ENCODE measurements at regions not wholly inside any gene's neighbourhood (a gene's known extent, or its start where the extent isn't known, plus 50 kb on each side); places are given as distances from the start of the nearest gene placed in this dataset.

- DNase-seq: no peak
Observed at GRCh38 chr10:2688958-2689357, 378.4 kb upstream of the PFKP start.

DNA sequence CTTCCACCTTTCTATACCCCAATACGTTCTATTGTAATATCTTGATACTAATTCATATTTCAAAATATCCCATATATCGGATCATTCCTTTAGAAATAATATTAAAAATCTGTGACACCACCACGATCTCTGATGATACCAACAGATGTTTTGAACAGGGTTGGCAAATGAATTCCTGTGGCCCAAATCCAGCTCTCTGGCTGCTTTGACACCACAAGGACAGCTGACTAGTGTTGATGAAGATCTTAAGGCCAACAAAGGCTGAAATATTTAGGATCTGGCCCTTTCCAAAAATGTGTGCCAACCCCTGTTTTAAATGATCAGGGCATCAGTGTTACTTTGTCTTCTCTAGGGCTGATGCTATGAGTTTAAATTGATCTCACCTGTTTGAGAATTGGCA lies 380.7 kb upstream of the PFKP start:
- no peak for DNase-seq

DNA sequence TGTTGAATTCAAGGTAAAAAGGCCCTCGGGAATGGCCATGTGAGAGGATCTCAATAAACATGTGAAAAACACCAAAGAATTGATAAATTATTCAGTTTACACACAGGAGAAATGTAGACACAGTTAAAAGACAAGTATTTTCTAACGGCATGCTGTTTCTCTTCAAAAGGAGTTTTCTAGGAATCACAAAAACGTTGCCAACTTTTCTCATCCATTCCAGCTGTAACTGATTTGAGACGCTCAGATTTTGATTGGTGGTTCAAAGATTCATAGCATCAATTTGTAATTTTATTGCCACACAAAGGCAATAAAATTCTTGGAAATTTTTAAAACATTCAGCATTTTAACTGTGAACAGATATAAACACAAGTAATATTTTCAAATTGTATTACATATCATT lies 384.9 kb upstream of the PFKP start:
- DNase-seq: no peak

GRCh38 chr10:2681891-2682290 lies 385.5 kb upstream of the PFKP start:
- DNase-seq: no peak

DNA sequence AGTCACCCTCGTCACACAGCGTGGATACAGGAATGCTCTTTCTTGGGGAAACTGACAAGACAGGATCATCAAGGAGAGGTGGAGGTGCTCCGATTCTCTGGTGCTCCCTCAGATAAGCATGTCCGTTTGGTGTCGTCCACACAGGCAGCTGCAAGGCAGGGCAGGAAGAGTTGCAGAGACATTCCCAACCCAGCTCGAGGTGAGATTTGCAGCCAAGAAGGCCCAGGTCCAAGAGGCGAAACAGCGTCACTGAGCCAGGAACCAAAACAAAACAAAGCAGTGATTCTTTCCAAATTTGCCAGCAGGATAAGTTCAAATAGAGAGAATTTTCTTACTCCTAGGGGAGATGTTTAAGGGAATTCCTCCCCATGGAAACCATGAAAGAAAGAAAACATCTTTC lies 386.5 kb upstream of the PFKP start:
- DNase-seq: no peak

DNA sequence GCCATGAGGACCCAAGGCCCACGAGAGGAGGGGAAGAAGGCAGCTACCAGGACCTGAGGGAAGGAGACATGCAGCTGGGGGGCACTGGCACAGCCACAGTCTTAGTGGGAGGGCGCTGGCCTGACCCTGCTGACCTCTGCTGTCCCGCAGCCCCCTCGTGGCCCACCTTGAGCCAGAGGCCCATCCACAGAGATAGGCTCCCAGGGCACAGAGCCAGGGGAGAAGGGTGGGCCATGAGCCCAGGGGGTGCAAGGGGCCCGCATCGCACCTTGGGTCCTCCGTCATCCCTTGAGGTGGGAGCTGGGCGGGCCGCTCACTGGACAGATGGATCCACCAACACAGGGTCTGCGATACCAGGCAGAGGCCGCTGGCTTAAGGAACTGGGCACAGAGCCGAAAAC lies 387.7 kb upstream of the PFKP start:
- no peak for DNase-seq

DNA sequence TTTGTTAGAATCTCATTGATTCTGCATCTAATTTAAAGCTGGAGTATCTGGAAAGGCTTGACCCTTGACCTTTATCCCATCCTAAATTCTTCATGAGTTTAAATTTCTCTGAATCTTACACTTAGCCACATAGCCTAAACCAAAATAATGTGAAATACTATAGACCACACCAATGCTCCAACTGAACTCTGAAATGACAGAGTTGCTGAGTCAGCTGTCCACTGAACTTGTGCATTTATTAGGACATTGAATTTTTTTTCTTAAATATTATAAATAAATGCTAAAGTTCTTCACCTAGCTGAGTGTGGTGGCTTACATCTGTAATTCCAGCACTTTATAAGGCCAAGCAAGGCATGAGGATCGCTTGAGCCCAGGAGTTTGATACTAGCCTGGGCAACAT lies 390.9 kb upstream of the PFKP start:
- DNase-seq: no peak

DNA sequence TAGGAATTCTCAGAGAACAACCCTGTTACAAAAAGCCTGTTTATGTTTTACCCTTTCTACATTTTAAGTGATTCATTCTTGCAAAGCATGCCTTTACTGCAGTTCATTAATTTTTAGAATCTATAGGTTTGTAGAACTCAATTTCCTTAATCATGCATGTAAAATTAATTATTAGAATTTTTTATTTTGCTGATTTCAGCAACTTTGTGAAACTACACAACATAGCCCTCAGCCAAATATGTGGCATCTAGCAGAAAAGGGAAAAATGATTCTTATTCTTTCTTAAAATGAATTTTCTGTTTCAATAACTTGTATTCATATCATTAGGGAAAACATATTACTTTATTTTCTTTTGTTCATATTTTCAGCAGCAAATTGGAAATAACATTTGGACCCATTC lies 392.9 kb upstream of the PFKP start:
- no peak for DNase-seq

DNA sequence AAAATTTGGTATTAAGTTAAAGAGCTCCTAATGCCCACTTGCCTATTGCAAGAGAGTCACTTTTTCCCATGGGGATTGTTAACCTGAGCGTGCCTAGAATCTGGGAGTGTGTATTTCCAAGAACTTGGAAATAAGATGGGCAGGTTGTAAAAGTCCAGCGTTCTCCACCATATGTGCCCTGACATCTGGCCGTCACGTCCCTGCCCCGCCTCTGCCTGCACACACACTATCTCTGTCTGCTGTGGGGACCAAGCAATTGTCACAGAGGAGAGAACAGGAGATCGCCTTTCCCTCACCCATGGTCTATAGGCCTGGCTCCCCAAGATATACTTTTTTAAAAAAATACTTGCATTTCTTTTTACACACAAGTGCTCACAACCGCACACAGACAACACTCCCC lies 396.5 kb upstream of the PFKP start:
- DNase-seq: no peak

GRCh38 chr10:2665772-2666171 lies 401.6 kb upstream of the PFKP start:
- no peak for DNase-seq

DNA sequence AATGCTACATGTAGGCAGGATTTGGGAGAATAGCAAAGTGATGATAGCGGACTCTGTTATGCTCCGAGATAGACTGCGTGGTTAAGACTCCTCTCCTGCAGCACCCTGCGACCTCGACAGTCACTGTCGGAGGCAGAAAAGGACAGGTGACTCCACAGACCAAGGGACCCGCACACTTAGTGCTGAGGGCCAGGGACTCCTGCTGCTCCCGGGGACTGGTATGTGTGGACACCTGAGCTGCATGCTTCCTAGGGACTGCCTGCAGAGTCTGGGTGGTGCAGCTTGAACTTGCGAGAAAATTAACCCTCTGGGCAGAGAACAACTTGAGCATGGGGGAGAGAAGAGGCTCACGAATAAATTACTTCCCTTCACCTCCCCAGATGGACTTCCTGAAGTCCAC lies 407.1 kb upstream of the PFKP start:
- DNase-seq: no peak

DNA sequence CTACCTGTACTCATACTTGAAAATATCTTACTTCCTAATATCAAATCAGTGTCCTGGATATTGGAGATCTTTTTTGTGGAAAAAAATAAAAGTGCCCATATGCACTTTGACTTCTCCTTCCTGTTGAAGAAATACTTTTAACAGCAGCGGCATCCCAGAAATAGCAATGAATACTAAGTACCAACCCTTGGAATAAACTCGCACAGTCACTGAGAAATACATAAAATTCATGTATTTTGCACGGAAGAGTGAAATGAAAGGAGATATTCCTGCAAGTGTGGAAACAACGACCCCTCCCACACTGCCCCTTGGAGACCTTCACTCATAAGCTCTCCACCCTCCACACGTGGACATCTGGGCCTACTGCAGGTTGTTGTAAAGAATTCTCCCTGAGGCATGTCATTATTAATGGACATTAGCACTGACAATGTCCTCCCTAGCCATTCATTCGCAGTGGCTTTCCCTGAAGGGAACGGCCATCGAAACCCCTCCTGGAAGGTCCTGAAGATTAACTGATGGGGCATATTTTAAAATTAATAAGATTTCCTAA lies 407.6 kb upstream of the PFKP start:
- no peak for DNase-seq

DNA sequence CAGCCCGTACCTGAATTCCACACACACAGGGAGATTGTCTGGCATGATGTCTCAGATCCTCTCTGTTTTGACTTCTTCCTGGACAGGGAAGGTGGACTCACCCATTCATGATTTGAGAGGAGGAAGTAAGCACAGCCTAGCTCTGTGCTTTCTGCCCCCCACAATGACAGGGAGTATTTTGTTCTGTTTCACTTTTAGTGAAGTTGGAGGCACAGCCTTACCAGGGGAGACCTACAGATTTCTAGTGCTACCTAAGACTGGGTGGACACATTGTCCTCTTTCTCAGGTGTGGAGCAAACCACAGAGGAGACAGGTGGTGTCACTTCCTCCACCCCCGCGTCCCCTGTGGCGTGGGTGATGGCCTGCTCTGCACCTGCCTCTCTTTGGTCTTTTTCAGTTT lies 408.6 kb upstream of the PFKP start:
- DNase-seq: no peak

- DNase-seq: no peak
Observed at GRCh38 chr10:2650328-2650727, 417.0 kb upstream of the PFKP start.

DNA sequence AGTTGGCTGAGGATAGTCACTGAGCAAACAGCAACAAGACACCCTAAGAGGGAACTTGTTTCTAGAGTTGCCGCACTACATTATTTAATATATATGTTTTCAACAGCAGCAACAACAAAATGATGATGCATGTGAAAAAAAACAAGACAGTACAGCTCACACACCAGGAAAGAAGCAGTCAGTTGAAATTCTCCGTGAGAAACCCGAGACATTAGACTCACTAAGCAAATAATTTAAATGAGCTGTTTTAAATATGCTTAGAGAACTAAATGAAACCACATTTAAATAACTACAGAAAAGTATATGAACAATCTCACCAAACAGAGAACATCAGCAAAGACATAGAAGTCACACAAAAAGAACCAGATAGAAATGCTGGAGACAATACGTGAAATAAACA lies 426.3 kb upstream of the PFKP start:
- DNase-seq: no peak

DNA sequence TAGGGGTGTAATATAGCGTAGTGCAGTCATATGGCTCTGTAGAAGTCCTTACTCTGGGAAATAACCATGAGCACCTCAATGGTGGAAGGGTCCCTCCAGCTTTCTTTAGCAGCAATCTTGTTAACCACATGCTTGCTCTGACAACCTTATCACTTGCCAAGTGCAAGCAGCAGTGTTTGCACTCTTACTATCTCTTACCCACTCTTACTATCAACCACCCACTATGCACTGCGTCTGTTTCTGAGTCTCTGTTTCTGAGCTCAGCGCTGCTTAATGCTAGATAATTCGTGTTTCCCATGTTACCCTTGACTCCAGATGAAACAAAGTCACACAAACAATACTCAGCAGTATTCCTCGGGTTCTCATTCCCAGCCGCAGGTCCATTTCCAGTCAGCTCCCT lies 433.7 kb upstream of the PFKP start:
- no peak for DNase-seq

GRCh38 chr10:2631557-2632205 lies 435.7 kb upstream of the PFKP start:
- DNase-seq: no peak

DNA sequence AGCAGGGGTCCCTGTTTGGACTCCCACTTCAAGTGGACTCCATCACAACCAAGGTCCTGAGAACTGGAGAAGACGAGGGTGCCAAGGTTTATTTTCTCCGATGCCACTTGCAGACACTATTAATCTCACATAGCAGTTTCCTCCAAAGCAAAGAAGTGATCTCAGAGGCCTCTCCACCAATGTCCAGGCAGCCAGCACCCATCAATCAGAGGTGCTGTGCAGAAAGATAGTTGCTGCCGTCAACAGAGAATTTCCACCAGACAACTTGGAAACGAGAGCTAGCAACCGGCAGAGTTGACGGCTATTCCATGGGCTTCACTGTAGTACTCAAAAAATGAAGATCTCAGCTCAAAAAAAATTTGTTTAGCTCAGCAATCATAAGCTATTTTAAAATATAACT lies 438.6 kb upstream of the PFKP start:
- no peak for DNase-seq

- DNase-seq: no peak
Observed at GRCh38 chr10:2627969-2628368, 439.4 kb upstream of the PFKP start.

DNA sequence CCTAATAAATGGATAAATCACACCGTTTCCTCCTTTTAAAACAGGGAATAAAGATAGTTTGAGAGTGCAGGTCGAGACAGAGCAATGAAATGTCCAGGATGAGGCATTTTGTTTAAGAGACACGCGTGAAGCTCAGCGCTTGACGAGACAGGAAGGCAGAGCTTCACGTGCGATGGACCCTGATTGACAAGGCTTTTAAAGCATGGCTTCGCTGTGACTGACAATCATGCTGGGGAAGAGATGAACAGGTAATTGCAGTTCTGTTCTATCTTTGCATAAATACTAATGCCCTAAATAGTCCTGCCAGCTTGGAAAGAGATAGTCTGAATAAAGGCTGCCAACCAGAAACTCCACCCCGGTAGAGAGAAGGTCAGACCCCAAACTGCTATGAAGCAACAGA lies 442.3 kb upstream of the PFKP start:
- no peak for DNase-seq

- no peak for DNase-seq
Observed at GRCh38 chr10:2623675-2624274, 443.6 kb upstream of the PFKP start.

DNA sequence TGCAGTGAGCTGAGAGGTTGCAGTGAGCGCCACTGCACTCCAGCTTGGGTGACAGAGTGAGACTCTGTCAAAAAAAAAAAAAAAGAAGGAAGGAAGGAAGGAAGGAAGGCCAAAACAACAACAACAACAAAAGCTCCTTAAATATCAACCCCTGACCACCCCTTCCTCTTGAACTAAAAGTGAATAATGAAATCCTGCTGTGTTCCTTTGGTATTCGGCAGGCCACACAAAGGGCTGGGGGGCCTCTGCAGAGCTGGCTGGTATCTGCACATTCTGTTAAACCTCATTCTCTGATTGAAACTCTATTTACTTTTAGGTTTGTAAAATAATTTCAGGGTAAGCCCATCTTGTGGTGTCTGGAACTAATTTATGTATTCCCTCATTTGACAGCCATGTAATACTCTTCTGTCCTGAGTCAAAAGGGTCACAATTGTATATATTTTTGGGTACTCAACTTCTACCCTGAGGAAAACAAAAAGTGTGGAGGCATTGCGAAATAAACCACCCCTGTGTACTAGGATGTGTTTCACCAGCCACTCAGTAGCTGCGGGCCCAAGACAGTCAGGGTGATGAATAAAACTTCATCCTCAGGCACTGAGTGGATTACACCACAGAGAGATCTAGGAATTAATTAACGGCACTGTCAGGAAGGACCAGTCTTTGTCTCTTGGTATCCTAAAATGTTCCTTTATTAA lies 446.4 kb upstream of the PFKP start:
- DNase-seq: no peak

DNA sequence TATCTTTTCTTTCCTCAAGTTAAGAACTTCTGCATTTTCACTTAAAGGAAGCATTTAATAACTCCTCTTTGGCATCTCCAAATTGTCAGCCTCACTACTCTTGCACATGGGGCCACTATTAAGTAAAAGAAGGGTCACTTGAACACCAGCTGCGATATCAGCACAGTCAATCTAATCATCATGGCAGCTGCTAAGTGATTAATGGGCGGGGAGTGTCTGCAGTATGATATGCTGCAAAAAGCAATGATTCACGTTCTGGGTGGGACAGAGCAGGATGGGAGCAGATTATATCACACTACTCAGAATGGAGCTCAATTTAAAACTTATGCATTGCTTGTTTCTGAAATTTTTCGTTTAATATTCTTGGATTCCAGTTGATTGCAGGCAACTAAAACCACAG lies 447.4 kb upstream of the PFKP start:
- DNase-seq: no peak

- no peak for DNase-seq
Observed at GRCh38 chr10:2619472-2619871, 447.9 kb upstream of the PFKP start.

- no peak for DNase-seq
Observed at GRCh38 chr10:2618690-2619089, 448.7 kb upstream of the PFKP start.

All from stimulated activated CD4-positive, alpha-beta T cell treated with anti-CD3 and anti-CD28 coated beads, Interleukin-15, amount 100 ng/mL, for 24 hours (primary cell).